ENCODE measurements at regions not wholly inside any gene's neighbourhood (a gene's known extent, or its start where the extent isn't known, plus 50 kb on each side); places are given as distances from the start of the nearest gene placed in this dataset.

DNA sequence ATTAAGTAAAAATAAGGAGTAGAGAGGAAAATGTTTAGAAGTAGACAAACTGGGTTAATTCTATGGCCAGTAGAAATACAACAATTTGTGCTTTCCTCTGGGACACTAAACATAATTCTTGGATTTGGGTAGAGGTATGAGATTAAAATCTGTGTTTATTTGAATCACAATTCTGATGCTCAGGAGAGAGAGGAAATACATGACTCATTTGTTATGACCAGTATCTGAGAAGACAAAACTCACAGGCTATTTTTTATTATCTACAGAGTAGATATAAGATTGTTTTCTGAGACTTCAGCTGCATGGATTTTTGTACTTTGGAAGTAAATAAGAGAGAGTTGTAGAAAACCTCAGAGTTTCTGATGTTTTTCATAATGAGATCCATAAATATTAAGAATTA is 315.7 kb upstream of the CWC22 start:
- no peak overlapping the region for H3K27ac Mint-ChIP-seq (ENCODE audit: unreplicated experiment)
- H3K27me3 Mint-ChIP-seq (ENCODE audit: unreplicated experiment) = peaks cover 2% of the 10 kb centered on the region
- H3K4me1 Mint-ChIP-seq (ENCODE audit: unreplicated experiment) = peaks cover 6% of the 10 kb centered on the region
- no peak for TF ChIP-seq CTCF (IDR thresholded peaks at IDR 0.05)
- H3K9me3 Mint-ChIP-seq (ENCODE audit: unreplicated experiment) = peaks cover 11% of the 10 kb centered on the region
- DNase-seq (ENCODE audit: extremely low spot score, unreplicated experiment) = no peak
- H3K36me3 Mint-ChIP-seq (ENCODE audit: unreplicated experiment) = no peaks in the 10 kb centered on the region
- H3K4me3 Mint-ChIP-seq (ENCODE audit: unreplicated experiment) = no peak overlapping the region

GRCh38 chr2:180319586-180320405 is 312.7 kb upstream of the CWC22 start:
- Mint-ChIP-seq H3K36me3 (ENCODE audit: unreplicated experiment) (no peaks in the 10 kb centered on the region), H3K9me3 (ENCODE audit: unreplicated experiment) (peaks cover 24% of the 10 kb centered on the region), H3K27me3 (ENCODE audit: unreplicated experiment) (peaks cover 2% of the 10 kb centered on the region), H3K27ac (ENCODE audit: unreplicated experiment) (no peak overlapping the region), H3K4me3 (ENCODE audit: unreplicated experiment) (no peak overlapping the region), H3K4me1 (ENCODE audit: unreplicated experiment) (peaks cover 6% of the 10 kb centered on the region)
- no peak for TF ChIP-seq CTCF (IDR thresholded peaks at IDR 0.05)
- no peak for DNase-seq (ENCODE audit: extremely low spot score, unreplicated experiment)

DNA sequence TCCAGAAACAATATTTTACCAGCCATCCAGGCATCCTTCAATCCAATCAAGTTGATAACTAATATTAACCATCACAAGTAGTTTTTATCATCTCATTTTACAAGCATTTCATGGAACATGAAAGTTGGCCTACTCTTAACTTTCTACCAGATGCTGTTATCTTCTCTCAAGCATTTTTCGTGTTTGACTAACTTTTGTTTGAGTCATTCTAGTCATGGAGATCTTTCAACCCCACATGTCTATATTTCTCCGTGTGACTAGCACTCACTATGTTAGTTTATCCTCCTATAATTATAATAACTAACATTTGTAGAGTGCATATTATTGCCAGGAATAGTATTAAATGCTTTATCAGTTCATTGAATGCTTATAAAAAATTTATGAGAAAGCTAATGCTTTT is 307.0 kb upstream of the CWC22 start:
- Mint-ChIP-seq H3K9me3 (ENCODE audit: unreplicated experiment) (peaks cover 18% of the 10 kb centered on the region), H3K4me3 (ENCODE audit: unreplicated experiment) (no peak overlapping the region), H3K4me1 (ENCODE audit: unreplicated experiment) (peaks cover 4% of the 10 kb centered on the region), H3K27me3 (ENCODE audit: unreplicated experiment) (peaks cover 2% of the 10 kb centered on the region), H3K27ac (ENCODE audit: unreplicated experiment) (no peak overlapping the region), H3K36me3 (ENCODE audit: unreplicated experiment) (no peaks in the 10 kb centered on the region)
- TF ChIP-seq CTCF (IDR thresholded peaks at IDR 0.05) = no peak
- no peak for DNase-seq (ENCODE audit: extremely low spot score, unreplicated experiment)

- Mint-ChIP-seq H3K4me1 (ENCODE audit: unreplicated experiment) (no peaks in the 10 kb centered on the region), H3K9me3 (ENCODE audit: unreplicated experiment) (peaks cover 11% of the 10 kb centered on the region), H3K27ac (ENCODE audit: unreplicated experiment) (no peak overlapping the region), H3K27me3 (ENCODE audit: unreplicated experiment) (no peaks in the 10 kb centered on the region), H3K4me3 (ENCODE audit: unreplicated experiment) (no peak overlapping the region), H3K36me3 (ENCODE audit: unreplicated experiment) (no peaks in the 10 kb centered on the region)
- no peak for TF ChIP-seq CTCF (IDR thresholded peaks at IDR 0.05)
- DNase-seq (ENCODE audit: extremely low spot score, unreplicated experiment) = no peak
Measured at GRCh38 chr2:180312542-180312941, 305.4 kb upstream of the CWC22 start.

- Mint-ChIP-seq H3K4me3 (ENCODE audit: unreplicated experiment) (no peak overlapping the region), H3K9me3 (ENCODE audit: unreplicated experiment) (no peaks in the 10 kb centered on the region), H3K4me1 (ENCODE audit: unreplicated experiment) (no peaks in the 10 kb centered on the region), H3K27me3 (ENCODE audit: unreplicated experiment) (no peaks in the 10 kb centered on the region), H3K36me3 (ENCODE audit: unreplicated experiment) (no peaks in the 10 kb centered on the region), H3K27ac (ENCODE audit: unreplicated experiment) (no peak overlapping the region)
- DNase-seq (ENCODE audit: extremely low spot score, unreplicated experiment) = no peak
- TF ChIP-seq CTCF (IDR thresholded peaks at IDR 0.05) = no peak
Measured at GRCh38 chr2:180307096-180307495, 300.0 kb upstream of the CWC22 start.

All from osteocyte (in vitro differentiated cells).